ENCODE measurements at regions not wholly inside any gene's neighbourhood (a gene's known extent, or its start where the extent isn't known, plus 50 kb on each side); places are given as distances from the start of the nearest gene placed in this dataset.

GRCh38 chrX:77298296-77298695 is 148.9 kb upstream of the FGF16 start:
- TF ChIP-seq CTCF (conservative IDR thresholded peaks at IDR 0.05; ENCODE audit: low read length) (no peak), EZH2phosphoT487 (IDR thresholded peaks at IDR 0.05; ENCODE audit: borderline replicate concordance) (no peak)

All from Loucy (cell line).